GM21723 (cell line): ENCODE measurements at regions not wholly inside any gene's neighbourhood (a gene's known extent, or its start where the extent isn't known, plus 50 kb on each side); places are given as distances from the start of the nearest gene placed in this dataset.

ENCODE experiments used
- ATAC-seq: cut with Tn5 transposase; IDR thresholded peaks from one replicate; pipeline ENCODE4 v1.9.1; 2021; ENCODE audit warnings: mild to moderate bottlenecking, moderate library complexity; ENCODE audit not compliant: unreplicated experiment

GRCh38 chr13:105502193-105502592 lies 1033.3 kb downstream of the EFNB2 start:
- no peak for ATAC-seq

- ATAC-seq, result no peak
Measured at GRCh38 chr13:105497597-105497996, 1037.9 kb downstream of the EFNB2 start.

- no peak for ATAC-seq
Measured at GRCh38 chr13:105492216-105492615, 1043.2 kb downstream of the EFNB2 start.

GRCh38 chr13:105491345-105491744 lies 1044.1 kb downstream of the EFNB2 start:
- no peak for ATAC-seq

GRCh38 chr13:105485081-105485480 lies 1050.4 kb downstream of the EFNB2 start:
- ATAC-seq, result no peak

GRCh38 chr13:105474983-105475610 lies 1060.4 kb downstream of the EFNB2 start:
- no peak for ATAC-seq

- ATAC-seq, result no peak
Measured at GRCh38 chr13:105471673-105472072, 1063.8 kb downstream of the EFNB2 start.

GRCh38 chr13:105466376-105466775 lies 1069.1 kb downstream of the EFNB2 start:
- no peak for ATAC-seq

GRCh38 chr13:105465745-105466144 lies 1069.7 kb downstream of the EFNB2 start, which contains the start of gene DAOA:
Gene DAOA, plus strand, starts transcription at chr13:105466045.
- ATAC-seq, result no peak

- no peak for ATAC-seq
Measured at GRCh38 chr13:105465251-105465650, 1070.2 kb downstream of the EFNB2 start.

GRCh38 chr13:105464249-105464648 lies 1071.2 kb downstream of the EFNB2 start:
- no peak for ATAC-seq

GRCh38 chr13:105463011-105463501 lies 1072.4 kb downstream of the EFNB2 start:
- no peak for ATAC-seq

GRCh38 chr13:105462098-105462497 lies 1073.4 kb downstream of the EFNB2 start:
- no peak for ATAC-seq

GRCh38 chr13:105452895-105453294 lies 1082.6 kb downstream of the EFNB2 start:
- no peak for ATAC-seq

GRCh38 chr13:105450784-105451183 lies 1084.7 kb downstream of the EFNB2 start:
- ATAC-seq, result no peak

GRCh38 chr13:105448811-105449210 lies 1086.7 kb downstream of the EFNB2 start:
- ATAC-seq, result no peak

GRCh38 chr13:105446197-105446596 lies 1089.3 kb downstream of the EFNB2 start:
- no peak for ATAC-seq

- ATAC-seq, result no peak
Measured at GRCh38 chr13:105445796-105446195, 1089.7 kb downstream of the EFNB2 start.

GRCh38 chr13:105442949-105443699 lies 1092.3 kb downstream of the EFNB2 start:
- no peak for ATAC-seq

- ATAC-seq, result no peak
Measured at GRCh38 chr13:105442040-105442439, 1093.4 kb downstream of the EFNB2 start.

GRCh38 chr13:105441051-105441750 lies 1094.3 kb downstream of the EFNB2 start:
- ATAC-seq, result no peak

- ATAC-seq, result no peak
Measured at GRCh38 chr13:105436943-105437342, 1098.5 kb downstream of the EFNB2 start.
